ENCODE measurements at regions not wholly inside any gene's neighbourhood (a gene's known extent, or its start where the extent isn't known, plus 50 kb on each side); places are given as distances from the start of the nearest gene placed in this dataset.

- no peak overlapping the region for H3K27ac ChIP-seq
- intact Hi-C loops (cut with DNase I): no loop called here
These were observed 223.5 kb upstream of the TUT7 start for GRCh38 chr9:86577420-86578333.

GRCh38 chr9:86575825-86576525 lies 221.8 kb upstream of the TUT7 start:
- peak; percentile 45 to 76 for DNase-seq
- intact Hi-C loops (cut with DNase I): no loop called here
- peak; percentile 82 to 95 (median 90) for ATAC-seq
- Histone ChIP-seq H3K4me3 (peak overlapping the region in 1 of 10 donors; percentile 4), H3K27me3 (no peaks in the 10 kb centered on the region), H3K36me3 (no peaks in the 10 kb centered on the region), H3K9me3 (no peaks in the 10 kb centered on the region), H3K27ac (peak overlapping the region; percentile 29 to 84 (median 66)), H3K4me1 (peaks cover 3 to 23% (median 17%) of the 10 kb centered on the region in 9 donors)
- no peak for TF ChIP-seq CTCF (IDR thresholded peaks at IDR 0.05)
- 45 to 48% methylated on average over 9 of the region's 9 CpGs for WGBS, 2 donors

More at GRCh38 chr9:86577420-86578333, 223.5 kb upstream of the TUT7 start:
- no peak for TF ChIP-seq CTCF (IDR thresholded peaks at IDR 0.05)
- peaks cover 0 to 3% (median 0%) of the 10 kb centered on the region in 7 donors for H3K27me3 ChIP-seq
- no peak for ATAC-seq
- H3K4me3 ChIP-seq: no peak overlapping the region
- H3K9me3 ChIP-seq: no peaks in the 10 kb centered on the region
- H3K36me3 ChIP-seq: no peaks in the 10 kb centered on the region
- no peak for DNase-seq
- peaks cover 3 to 23% (median 17%) of the 10 kb centered on the region in 9 donors for H3K4me1 ChIP-seq
- WGBS, 2 donors: 80 to 88% methylated on average over 30 of the region's 30 CpGs

GRCh38 chr9:86575137-86575536 lies 220.9 kb upstream of the TUT7 start:
- Histone ChIP-seq H3K9me3 (no peaks in the 10 kb centered on the region), H3K27ac (peak overlapping the region; percentile 29 to 84 (median 66)), H3K27me3 (no peaks in the 10 kb centered on the region), H3K4me3 (no peak overlapping the region), H3K4me1 (peaks cover 3 to 23% (median 17%) of the 10 kb centered on the region in 9 donors), H3K36me3 (no peaks in the 10 kb centered on the region)
- ATAC-seq: no peak
- DNase-seq: no peak
- intact Hi-C loops (cut with DNase I): no loop called here
- no peak for TF ChIP-seq CTCF (IDR thresholded peaks at IDR 0.05)

GRCh38 chr9:86573886-86574285 lies 219.7 kb upstream of the TUT7 start:
- 69 to 76% methylated on average over 2 of the region's 2 CpGs for WGBS, 2 donors
- peaks cover 0 to 7% (median 0%) of the 10 kb centered on the region in 11 donors for H3K9me3 ChIP-seq
- no peak for TF ChIP-seq CTCF (IDR thresholded peaks at IDR 0.05)
- no peak for DNase-seq
- peaks cover 3 to 23% (median 17%) of the 10 kb centered on the region in 9 donors for H3K4me1 ChIP-seq
- H3K4me3 ChIP-seq: no peak overlapping the region
- no peaks in the 10 kb centered on the region for H3K36me3 ChIP-seq
- intact Hi-C loops (cut with DNase I): no loop called here
- H3K27ac ChIP-seq: no peak overlapping the region
- no peak for ATAC-seq
- no peaks in the 10 kb centered on the region for H3K27me3 ChIP-seq

Measured in heart right ventricle (tissue), 16 donors.